ENCODE measurements at regions not wholly inside any gene's neighbourhood (a gene's known extent, or its start where the extent isn't known, plus 50 kb on each side); places are given as distances from the start of the nearest gene placed in this dataset.
"Not testable (repeated sequence)": the region's sequence is repeated elsewhere in the genome, so short reads cannot be mapped to it uniquely, and the experiment has no call there.

DNA sequence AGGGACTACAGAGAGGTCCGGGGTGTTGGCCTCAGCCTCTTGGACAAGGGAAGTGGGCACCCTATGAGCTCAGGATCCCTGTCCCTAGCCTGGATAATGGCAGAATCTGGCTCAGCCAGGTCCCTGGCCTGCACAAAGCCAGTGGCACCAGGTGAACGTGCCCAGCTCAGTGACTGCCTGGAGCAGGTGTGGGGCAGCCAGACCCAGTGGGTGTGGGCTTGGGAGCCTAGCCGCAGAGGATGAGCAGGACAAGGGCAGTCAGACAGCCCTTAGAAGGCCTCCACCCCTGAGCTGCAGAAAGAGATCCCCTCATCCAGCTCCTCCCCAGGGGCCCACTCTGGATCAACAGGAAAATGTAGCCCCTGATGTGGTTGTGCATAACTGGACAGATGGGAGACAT lies 585.3 kb downstream of the KCNJ18 start:
- TF ChIP-seq, protein P1, sequence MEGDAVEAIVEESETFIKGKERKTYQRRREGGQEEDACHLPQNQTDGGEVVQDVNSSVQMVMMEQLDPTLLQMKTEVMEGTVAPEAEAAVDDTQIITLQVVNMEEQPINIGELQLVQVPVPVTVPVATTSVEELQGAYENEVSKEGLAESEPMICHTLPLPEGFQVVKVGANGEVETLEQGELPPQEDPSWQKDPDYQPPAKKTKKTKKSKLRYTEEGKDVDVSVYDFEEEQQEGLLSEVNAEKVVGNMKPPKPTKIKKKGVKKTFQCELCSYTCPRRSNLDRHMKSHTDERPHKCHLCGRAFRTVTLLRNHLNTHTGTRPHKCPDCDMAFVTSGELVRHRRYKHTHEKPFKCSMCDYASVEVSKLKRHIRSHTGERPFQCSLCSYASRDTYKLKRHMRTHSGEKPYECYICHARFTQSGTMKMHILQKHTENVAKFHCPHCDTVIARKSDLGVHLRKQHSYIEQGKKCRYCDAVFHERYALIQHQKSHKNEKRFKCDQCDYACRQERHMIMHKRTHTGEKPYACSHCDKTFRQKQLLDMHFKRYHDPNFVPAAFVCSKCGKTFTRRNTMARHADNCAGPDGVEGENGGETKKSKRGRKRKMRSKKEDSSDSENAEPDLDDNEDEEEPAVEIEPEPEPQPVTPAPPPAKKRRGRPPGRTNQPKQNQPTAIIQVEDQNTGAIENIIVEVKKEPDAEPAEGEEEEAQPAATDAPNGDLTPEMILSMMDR (IDR thresholded peaks at IDR 0.05; ENCODE audit: low read depth, low read length) = no peak
- no peak for DNase-seq (ENCODE audit: low read depth in 2 of 2)
- no peak overlapping the region for H3K4me3 ChIP-seq (replicated peaks in 1 of 2; ENCODE audit: low read depth in 2 of 2, low read length in 2 of 2)

DNA sequence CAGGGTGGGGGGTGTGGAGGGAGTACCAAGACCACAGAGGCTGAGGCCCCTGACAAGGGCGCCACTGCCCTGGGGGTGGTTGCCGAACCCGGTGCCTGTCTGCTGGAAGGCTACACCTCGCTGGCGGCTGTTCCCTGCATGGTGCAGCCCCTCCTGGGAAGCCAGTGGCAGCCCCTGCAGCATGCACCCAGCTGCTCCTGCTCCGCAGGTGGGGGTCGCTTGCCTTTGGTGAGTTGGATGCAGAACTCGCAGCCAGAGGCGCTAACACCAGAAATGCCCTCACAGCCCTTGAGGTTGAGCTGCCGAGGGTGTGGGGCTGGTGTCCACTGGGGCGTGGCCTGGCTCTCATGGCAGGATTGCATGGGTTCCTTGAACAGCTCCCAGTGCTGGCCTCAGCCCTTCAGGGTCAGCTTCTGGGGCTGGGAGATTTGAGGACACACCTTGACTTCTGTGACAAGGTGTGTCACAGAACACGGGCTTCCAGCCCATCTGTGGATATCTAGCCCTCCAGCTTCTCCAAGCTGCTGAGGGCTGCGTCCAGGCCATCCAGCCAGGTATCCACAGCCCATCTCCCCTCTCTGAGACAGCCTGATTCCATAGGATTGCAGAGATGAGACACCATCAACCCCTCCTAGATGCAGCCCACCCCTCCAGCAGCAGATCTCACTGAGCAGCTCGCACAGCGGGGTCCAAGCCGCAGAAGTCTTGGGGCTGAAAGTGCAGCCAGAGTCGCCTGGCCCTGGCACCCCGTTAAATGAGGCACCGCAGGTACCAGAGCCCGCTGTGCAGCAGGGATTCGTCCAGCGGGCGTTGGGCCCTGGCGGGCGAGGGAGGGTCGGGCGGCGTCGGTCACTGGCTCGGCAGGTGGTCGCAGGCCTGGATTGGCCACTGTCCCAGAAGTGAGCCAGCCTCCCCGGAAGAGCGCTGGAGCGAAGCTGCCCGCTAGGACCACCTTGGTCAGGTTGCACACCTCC lies 586.3 kb downstream of the KCNJ18 start:
- DNase-seq (ENCODE audit: low read depth in 2 of 2) = no peak
- no peak overlapping the region for H3K4me3 ChIP-seq (replicated peaks in 1 of 2; ENCODE audit: low read depth in 2 of 2, low read length in 2 of 2)
- TF ChIP-seq, protein P1 (IDR thresholded peaks at IDR 0.05; ENCODE audit: low read depth, low read length) = no peak

DNA sequence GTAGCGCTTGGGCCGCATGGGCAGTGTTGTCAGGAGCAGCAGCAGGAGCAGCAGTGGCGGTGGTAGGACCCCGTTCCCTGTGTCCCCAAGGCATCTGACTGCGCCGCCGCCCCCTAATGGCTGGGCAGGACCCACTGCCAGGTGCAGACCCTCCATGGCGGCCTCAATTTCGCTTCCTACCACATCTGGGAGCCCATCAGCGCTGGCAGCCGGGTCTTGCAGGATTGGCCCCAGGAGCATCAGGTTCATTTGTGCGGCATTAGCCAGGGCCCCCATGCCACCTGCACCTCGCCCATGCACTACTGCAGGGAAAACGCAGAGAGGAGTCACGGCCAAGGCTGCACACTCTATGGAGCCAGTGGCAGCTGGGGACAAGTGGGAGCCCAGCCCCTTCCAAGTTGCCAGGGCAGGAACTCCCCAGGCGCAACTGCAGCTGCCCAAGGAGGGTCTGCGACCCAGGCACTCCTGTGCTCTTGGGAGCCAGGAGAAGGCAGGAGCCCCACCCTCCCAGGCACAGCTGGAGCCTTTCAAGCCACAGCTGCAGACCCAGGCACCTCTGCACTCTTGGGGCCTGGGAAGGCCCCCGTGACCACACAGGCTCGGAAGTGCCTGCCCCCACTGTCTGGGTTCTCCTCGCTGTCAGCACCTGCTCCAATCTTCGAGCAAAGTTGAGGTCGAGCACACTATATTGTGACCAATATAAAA lies 594.2 kb downstream of the KCNJ18 start:
- TF ChIP-seq, protein P1 (IDR thresholded peaks at IDR 0.05; ENCODE audit: low read depth, low read length) = no peak
- no peak for DNase-seq (ENCODE audit: low read depth in 2 of 2)
- H3K4me3 ChIP-seq (replicated peaks in 1 of 2; ENCODE audit: low read depth in 2 of 2, low read length in 2 of 2) = no peak overlapping the region

DNA sequence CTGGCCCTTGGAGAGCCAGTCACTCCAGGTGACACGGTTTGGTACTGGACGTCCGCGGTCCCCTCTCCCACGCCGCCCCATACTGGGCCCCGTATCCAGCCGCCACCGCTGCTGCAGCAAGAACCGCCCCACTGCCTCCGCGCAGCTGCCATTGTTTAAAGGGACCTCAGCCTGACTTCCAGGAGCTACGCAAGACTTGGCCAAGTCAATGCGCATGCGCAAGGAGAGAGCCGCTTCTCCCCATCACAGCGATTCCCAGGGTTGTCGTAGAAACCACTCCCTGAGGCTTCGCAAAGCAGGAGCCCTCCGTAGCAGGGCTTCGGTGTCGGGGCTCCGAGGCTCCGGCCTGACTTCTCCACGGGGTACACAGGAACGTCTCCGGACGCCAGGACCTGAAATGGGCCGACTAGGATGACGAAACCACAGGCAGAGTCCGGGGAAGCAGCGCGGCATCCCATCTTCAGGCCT lies 606.2 kb downstream of the KCNJ18 start:
- not testable (repeated sequence) for DNase-seq (ENCODE audit: low read depth in 2 of 2); H3K4me3 ChIP-seq (replicated peaks in 1 of 2; ENCODE audit: low read depth in 2 of 2, low read length in 2 of 2)

DNA sequence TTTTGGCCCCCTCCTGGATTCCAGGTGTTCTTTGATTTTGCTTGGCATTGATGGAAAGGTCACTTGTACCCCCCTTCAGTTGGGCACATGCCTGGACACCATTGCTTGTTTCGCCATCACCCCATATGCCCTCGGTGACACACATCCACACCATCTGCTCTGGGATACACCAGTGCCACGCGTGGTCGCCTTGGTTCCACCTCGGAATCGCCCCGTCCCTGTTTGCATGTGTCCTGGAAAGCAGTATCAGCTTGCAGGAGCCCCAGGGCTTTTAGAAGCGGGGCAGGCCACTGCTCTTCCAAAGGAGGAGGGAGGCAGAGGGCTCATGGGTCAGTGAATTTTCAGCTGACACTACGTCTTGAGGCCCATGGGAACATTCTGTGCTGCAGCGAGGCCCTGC lies 607.9 kb downstream of the KCNJ18 start:
- TF ChIP-seq, protein P1 (IDR thresholded peaks at IDR 0.05; ENCODE audit: low read depth, low read length) = no peak
- no peak overlapping the region for H3K4me3 ChIP-seq (replicated peaks in 1 of 2; ENCODE audit: low read depth in 2 of 2, low read length in 2 of 2)
- DNase-seq (ENCODE audit: low read depth in 2 of 2) = no peak

DNA sequence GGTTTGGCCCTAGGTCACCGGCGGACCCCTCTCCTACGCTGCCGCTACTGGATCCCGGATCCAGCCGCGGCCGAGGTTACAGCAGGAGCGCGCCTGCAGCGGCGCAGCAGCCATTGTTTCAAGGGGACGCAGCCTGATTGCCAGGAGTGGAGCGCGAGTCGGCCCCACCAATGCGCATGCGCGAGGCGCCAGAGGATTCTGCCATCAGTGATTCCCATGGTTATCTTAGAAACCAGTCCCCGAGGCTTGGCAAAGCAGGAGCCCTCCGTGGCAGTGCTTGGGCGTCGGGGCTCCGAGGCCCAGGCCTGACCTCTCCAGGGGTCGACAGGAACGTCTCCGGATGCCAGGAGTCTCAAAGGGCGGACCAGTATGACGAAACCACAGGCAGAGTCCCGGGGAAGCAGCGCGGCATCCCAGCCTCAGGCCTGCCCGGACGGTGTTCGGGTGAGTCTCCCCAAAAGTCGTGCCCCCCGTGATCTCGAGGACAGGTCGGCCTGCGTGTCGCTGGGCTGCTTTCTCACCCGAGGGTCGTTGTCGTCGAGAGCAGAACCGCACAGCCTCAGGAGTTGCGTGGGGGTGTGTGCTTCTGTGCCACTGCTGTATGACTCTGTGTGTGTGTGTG lies 608.5 kb downstream of the KCNJ18 start:
- H3K4me3 ChIP-seq (replicated peaks in 1 of 2; ENCODE audit: low read depth in 2 of 2, low read length in 2 of 2) = no peak overlapping the region
- no peak for DNase-seq (ENCODE audit: low read depth in 2 of 2)
- TF ChIP-seq, protein P1 (IDR thresholded peaks at IDR 0.05; ENCODE audit: low read depth, low read length) = no peak

DNA sequence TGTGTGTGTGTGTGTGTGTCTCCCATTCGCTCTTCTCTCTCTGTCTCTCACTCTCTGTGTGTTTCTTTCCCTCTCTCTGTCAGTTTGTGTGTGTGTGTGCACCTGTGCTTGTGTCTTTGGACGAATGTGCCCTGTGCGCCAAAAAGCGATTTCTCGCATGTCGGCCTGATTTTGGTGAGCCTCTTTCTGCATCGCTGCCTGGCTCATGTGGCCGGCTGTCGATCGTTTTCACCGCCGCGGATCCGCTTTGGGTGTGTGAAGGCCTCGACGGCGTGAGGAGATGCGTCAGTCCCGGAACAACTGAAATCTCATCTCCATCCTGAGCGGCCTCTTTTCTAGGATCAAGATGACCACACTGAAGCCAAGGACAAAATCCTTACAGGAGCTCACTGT lies 609.0 kb downstream of the KCNJ18 start:
- no peak overlapping the region for H3K4me3 ChIP-seq (replicated peaks in 1 of 2; ENCODE audit: low read depth in 2 of 2, low read length in 2 of 2)
- TF ChIP-seq, protein P1 (IDR thresholded peaks at IDR 0.05; ENCODE audit: low read depth, low read length) = no peak
- no peak for DNase-seq (ENCODE audit: low read depth in 2 of 2)
